ENCODE measurements at regions not wholly inside any gene's neighbourhood (a gene's known extent, or its start where the extent isn't known, plus 50 kb on each side); places are given as distances from the start of the nearest gene placed in this dataset.
"Not testable (repeated sequence)": the region's sequence is repeated elsewhere in the genome, so short reads cannot be mapped to it uniquely, and the experiment has no call there.

GRCh38 chr1:14281412-14281811 lies 317.1 kb upstream of the KAZN start:
- no peak overlapping the region for H3K9ac ChIP-seq (ENCODE audit: low read length)
- no peaks in the 10 kb centered on the region for H3K9me2 ChIP-seq (replicated peaks; ENCODE audit: insufficient read depth, low read length)
- no peak for TF ChIP-seq CTCF (IDR thresholded peaks at IDR 0.05; ENCODE audit: insufficient read depth, low read length, poor library complexity, severe bottlenecking)
- no peak for TF ChIP-seq EZH2phosphoT487 (conservative IDR thresholded peaks at IDR 0.05; ENCODE audit: low read length)
- no peaks in the 10 kb centered on the region for H3K27me3 ChIP-seq (ENCODE audit: low read length)
- no peaks in the 10 kb centered on the region for H3F3A ChIP-seq (ENCODE audit: insufficient read depth)
- H3K9me3 ChIP-seq (ENCODE audit: insufficient read depth, low read length), result no peaks in the 10 kb centered on the region
- H3K4me3 ChIP-seq (ENCODE audit: insufficient read depth, low read length, poor library complexity, severe bottlenecking), result no peak overlapping the region
- no peak overlapping the region for H3K4me2 ChIP-seq (ENCODE audit: low read depth, low read length, poor library complexity, severe bottlenecking)
- no peaks in the 10 kb centered on the region for H3K36me3 ChIP-seq (ENCODE audit: low read length)
- H3K27ac ChIP-seq (ENCODE audit: low read depth, low read length), result no peak overlapping the region
- H2AFZ ChIP-seq (ENCODE audit: low read depth, low read length, severe bottlenecking), result no peak overlapping the region
- no peaks in the 10 kb centered on the region for H3K79me2 ChIP-seq (ENCODE audit: insufficient read depth, low read length)
- no peaks in the 10 kb centered on the region for H4K20me1 ChIP-seq (ENCODE audit: low read depth, low read length)

- H3K9ac ChIP-seq (ENCODE audit: low read length), result no peak overlapping the region
Observed at GRCh38 chr1:14282707-14283106, 315.8 kb upstream of the KAZN start.

GRCh38 chr1:14285238-14285637 lies 313.2 kb upstream of the KAZN start:
- Histone ChIP-seq H2AFZ (ENCODE audit: low read depth, low read length, severe bottlenecking) (no peak overlapping the region), H3K79me2 (ENCODE audit: insufficient read depth, low read length) (no peaks in the 10 kb centered on the region), H3K9me3 (ENCODE audit: insufficient read depth, low read length) (no peaks in the 10 kb centered on the region), H3K27me3 (ENCODE audit: low read length) (no peaks in the 10 kb centered on the region), H3K4me2 (ENCODE audit: low read depth, low read length, poor library complexity, severe bottlenecking) (no peak overlapping the region), H3K36me3 (ENCODE audit: low read length) (no peaks in the 10 kb centered on the region), H3K9ac (ENCODE audit: low read length) (no peak overlapping the region), H3K9me2 (replicated peaks; ENCODE audit: insufficient read depth, low read length) (no peaks in the 10 kb centered on the region), H3F3A (ENCODE audit: insufficient read depth) (no peaks in the 10 kb centered on the region), H3K4me3 (ENCODE audit: insufficient read depth, low read length, poor library complexity, severe bottlenecking) (no peak overlapping the region), H3K27ac (ENCODE audit: low read depth, low read length) (no peak overlapping the region), H4K20me1 (ENCODE audit: low read depth, low read length) (no peaks in the 10 kb centered on the region)
- TF ChIP-seq CTCF (IDR thresholded peaks at IDR 0.05; ENCODE audit: insufficient read depth, low read length, poor library complexity, severe bottlenecking), result no peak
- TF ChIP-seq EZH2phosphoT487 (conservative IDR thresholded peaks at IDR 0.05; ENCODE audit: low read length), result no peak

More at GRCh38 chr1:14282707-14283106, 315.8 kb upstream of the KAZN start:
- H4K20me1 ChIP-seq (ENCODE audit: low read depth, low read length), result no peaks in the 10 kb centered on the region
- H3K9me3 ChIP-seq (ENCODE audit: insufficient read depth, low read length), result no peaks in the 10 kb centered on the region
- H3K79me2 ChIP-seq (ENCODE audit: insufficient read depth, low read length), result no peaks in the 10 kb centered on the region
- TF ChIP-seq EZH2phosphoT487 (conservative IDR thresholded peaks at IDR 0.05; ENCODE audit: low read length) (no peak), CTCF (IDR thresholded peaks at IDR 0.05; ENCODE audit: insufficient read depth, low read length, poor library complexity, severe bottlenecking) (no peak)
- no peak overlapping the region for H3K4me2 ChIP-seq (ENCODE audit: low read depth, low read length, poor library complexity, severe bottlenecking)
- no peak overlapping the region for H3K27ac ChIP-seq (ENCODE audit: low read depth, low read length)
- no peaks in the 10 kb centered on the region for H3F3A ChIP-seq (ENCODE audit: insufficient read depth)
- no peaks in the 10 kb centered on the region for H3K9me2 ChIP-seq (replicated peaks; ENCODE audit: insufficient read depth, low read length)
- H3K27me3 ChIP-seq (ENCODE audit: low read length), result no peaks in the 10 kb centered on the region
- H3K36me3 ChIP-seq (ENCODE audit: low read length), result no peaks in the 10 kb centered on the region
- no peak overlapping the region for H2AFZ ChIP-seq (ENCODE audit: low read depth, low read length, severe bottlenecking)
- no peak overlapping the region for H3K4me3 ChIP-seq (ENCODE audit: insufficient read depth, low read length, poor library complexity, severe bottlenecking)

GRCh38 chr1:14291182-14291581 lies 307.3 kb upstream of the KAZN start:
- H3K9ac ChIP-seq (ENCODE audit: low read length); H2AFZ ChIP-seq (ENCODE audit: low read depth, low read length, severe bottlenecking); H3K4me3 ChIP-seq (ENCODE audit: insufficient read depth, low read length, poor library complexity, severe bottlenecking); H3K27me3 ChIP-seq (ENCODE audit: low read length); H3K79me2 ChIP-seq (ENCODE audit: insufficient read depth, low read length); H4K20me1 ChIP-seq (ENCODE audit: low read depth, low read length); H3F3A ChIP-seq (ENCODE audit: insufficient read depth); H3K9me3 ChIP-seq (ENCODE audit: insufficient read depth, low read length); H3K36me3 ChIP-seq (ENCODE audit: low read length); H3K4me2 ChIP-seq (ENCODE audit: low read depth, low read length, poor library complexity, severe bottlenecking); H3K27ac ChIP-seq (ENCODE audit: low read depth, low read length); H3K9me2 ChIP-seq (replicated peaks; ENCODE audit: insufficient read depth, low read length): not testable (repeated sequence)

All from SU-DHL-6 (cell line).